Upper lobe of left lung (tissue), 6 donors: ENCODE measurements at regions not wholly inside any gene's neighbourhood (a gene's known extent, or its start where the extent isn't known, plus 50 kb on each side); places are given as distances from the start of the nearest gene placed in this dataset.
A peak's percentile ranks its signal among the peaks of the same experiment; 100 is the strongest.

Source experiments
- ATAC-seq, 2 donors: fragments of 200-7000 bp; cut with Tn5 transposase; one replicate each; pipeline ENCODE4 v1.9.1; 2022; ENCODE audit warnings: mild to moderate bottlenecking in 2 of 2, moderate library complexity in 2 of 2; ENCODE audit not compliant: low FRiP score in 2 of 2
- DNase-seq, 2 donors: peaks; one replicate each; pipeline ENCODE4 v3.0.0-alpha.2; 2019 to 2020
- H3K27ac ChIP-seq, 4 donors: fragments of 200-600 bp; sonication (generic); one replicate each; pipeline ENCODE4 v1.5.1; 2016 to 2019
- H3K27me3 ChIP-seq, 4 donors: fragments of 200-600 bp; sonication (generic); one replicate each; pipeline ENCODE4 v1.5.1; 2017 to 2019
- H3K36me3 ChIP-seq, 4 donors: fragments of 200-600 bp; sonication (generic); one replicate each; pipeline ENCODE4 v1.5.1; 2016 to 2019
- H3K4me1 ChIP-seq, 4 donors: fragments of 200-600 bp; sonication (generic); one replicate each; pipeline ENCODE4 v1.5.1; 2018 to 2019
- H3K4me3 ChIP-seq, 4 donors: fragments of 200-600 bp; sonication (generic); one replicate each; pipeline ENCODE4 v1.5.1; 2017 to 2019; ENCODE audit warnings: mild to moderate bottlenecking in 2 of 4, moderate library complexity in 1 of 4
- H3K9me3 ChIP-seq, 4 donors: fragments of 200-600 bp; sonication (generic); one replicate each; pipeline ENCODE4 v1.5.1; 2018 to 2019
- EP300 ChIP-seq, 4 donors: sonication (generic); formaldehyde crosslinking; IDR thresholded peaks; one replicate each; pipeline ENCODE4 v1.5.1; 2017; ENCODE audit warnings: antibody characterized with exemption in 4 of 4, control low read depth in 2 of 4
- POLR2A ChIP-seq, 4 donors: fragments of 450-650 bp; IDR thresholded peaks; one replicate each; pipeline ENCODE4 v1.5.1; 2016 to 2017; ENCODE audit warnings: antibody characterized with exemption in 4 of 4, mild to moderate bottlenecking in 2 of 4
- POLR2AphosphoS5 ChIP-seq, 2 donors: sonication (generic); formaldehyde crosslinking; IDR thresholded peaks; one replicate each; pipeline ENCODE4 v1.5.1; 2017; ENCODE audit warnings: antibody characterized with exemption in 2 of 2
- WGBS, 2 donors: methylation state at CpG; one replicate each; pipeline ENCODE4 v1.1.5; 2017 to 2018; 5-methylcytosine and 5-hydroxymethylcytosine counted together
- TF ChIP-seq, protein P1 (sequence below), 6 experiments: fragments of 450-650 bp in 4 of 6; fragments of 200-600 bp in 2 of 6; sonication (generic) in 2 of 6; IDR thresholded peaks; one replicate each; pipeline ENCODE4 v1.5.1; 2016 to 2019; ENCODE audit warnings: antibody characterized with exemption in 6 of 6
- donor health status: DM: no; HTN: no; CAD: no; lungs with moderate emphysema.
- donor health status: DM: no; HTN: yes; CAD: no; lungs with severe emphysema.

DNA sequence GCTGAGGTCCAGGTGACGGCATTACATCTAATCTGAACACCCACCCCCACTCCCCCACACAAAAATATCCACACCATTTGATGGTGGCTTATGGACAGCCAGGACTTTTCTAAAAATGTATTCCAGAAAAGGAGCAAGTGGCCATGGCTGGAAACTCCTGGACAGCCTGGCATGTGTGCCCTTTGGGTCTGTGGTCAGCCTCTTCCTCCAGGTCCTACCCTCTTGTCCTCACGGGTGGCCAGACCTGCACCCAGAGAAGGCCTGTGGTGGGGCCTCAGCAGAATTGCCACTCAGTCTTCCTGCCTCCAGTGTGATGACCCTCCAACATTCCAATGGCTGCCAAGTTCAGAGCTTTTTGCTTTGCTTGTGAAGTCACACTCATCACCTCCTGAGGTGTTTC is 600.6 kb downstream of the AJAP1 start:
- Histone ChIP-seq H3K4me3 (no peak overlapping the region), H3K4me1 (no peaks in the 10 kb centered on the region), H3K9me3 (peaks cover 0 to 18% (median 9%) of the 10 kb centered on the region in 4 donors), H3K36me3 (no peaks in the 10 kb centered on the region), H3K27ac (no peak overlapping the region), H3K27me3 (no peaks in the 10 kb centered on the region)
- TF ChIP-seq EP300 (IDR thresholded peaks at IDR 0.05) (no peak), POLR2AphosphoS5 (IDR thresholded peaks at IDR 0.05) (no peak), POLR2A (IDR thresholded peaks at IDR 0.05) (no peak)
- TF ChIP-seq, protein P1, sequence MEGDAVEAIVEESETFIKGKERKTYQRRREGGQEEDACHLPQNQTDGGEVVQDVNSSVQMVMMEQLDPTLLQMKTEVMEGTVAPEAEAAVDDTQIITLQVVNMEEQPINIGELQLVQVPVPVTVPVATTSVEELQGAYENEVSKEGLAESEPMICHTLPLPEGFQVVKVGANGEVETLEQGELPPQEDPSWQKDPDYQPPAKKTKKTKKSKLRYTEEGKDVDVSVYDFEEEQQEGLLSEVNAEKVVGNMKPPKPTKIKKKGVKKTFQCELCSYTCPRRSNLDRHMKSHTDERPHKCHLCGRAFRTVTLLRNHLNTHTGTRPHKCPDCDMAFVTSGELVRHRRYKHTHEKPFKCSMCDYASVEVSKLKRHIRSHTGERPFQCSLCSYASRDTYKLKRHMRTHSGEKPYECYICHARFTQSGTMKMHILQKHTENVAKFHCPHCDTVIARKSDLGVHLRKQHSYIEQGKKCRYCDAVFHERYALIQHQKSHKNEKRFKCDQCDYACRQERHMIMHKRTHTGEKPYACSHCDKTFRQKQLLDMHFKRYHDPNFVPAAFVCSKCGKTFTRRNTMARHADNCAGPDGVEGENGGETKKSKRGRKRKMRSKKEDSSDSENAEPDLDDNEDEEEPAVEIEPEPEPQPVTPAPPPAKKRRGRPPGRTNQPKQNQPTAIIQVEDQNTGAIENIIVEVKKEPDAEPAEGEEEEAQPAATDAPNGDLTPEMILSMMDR (IDR thresholded peaks at IDR 0.05) = no peak
- ATAC-seq = no peak
- WGBS, 2 donors = 76 to 100% methylated on average over 2 of the region's 2 CpGs
- DNase-seq = peak in 1 of 2 donors; percentile 13

DNA sequence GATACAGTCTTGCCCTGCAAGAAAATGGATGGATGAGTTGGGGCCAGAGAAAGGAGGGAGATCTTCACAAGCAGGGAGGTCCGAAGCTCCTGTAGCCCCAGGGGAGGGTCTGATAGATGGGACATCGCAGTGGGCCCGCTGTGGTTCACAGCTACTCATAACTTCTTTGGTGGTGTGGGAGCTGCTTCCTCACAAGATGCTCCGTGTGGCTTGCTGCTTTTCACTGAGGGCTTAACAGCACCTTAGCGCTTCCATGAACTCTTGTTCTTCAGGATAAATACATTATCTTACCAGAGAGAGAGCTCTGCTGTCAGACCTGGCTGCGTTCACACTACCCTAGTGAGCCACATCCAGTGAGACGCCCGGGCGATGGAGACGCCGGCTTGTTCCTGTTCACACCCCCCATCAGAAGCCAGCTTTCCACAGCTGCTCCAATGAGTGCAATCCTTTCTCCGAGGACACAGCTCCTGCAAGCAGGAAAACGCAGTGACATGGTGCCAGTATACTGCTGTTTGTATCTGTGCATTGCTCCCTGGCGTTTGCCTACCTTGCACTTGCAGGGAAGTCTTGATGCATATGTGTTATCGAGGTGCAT is 599.8 kb downstream of the AJAP1 start:
- Histone ChIP-seq H3K4me3 (no peak overlapping the region), H3K9me3 (peaks cover 0 to 11% (median 6%) of the 10 kb centered on the region in 4 donors), H3K4me1 (no peaks in the 10 kb centered on the region), H3K27ac (no peak overlapping the region), H3K36me3 (no peaks in the 10 kb centered on the region), H3K27me3 (no peaks in the 10 kb centered on the region)
- no peak for TF ChIP-seq EP300 (IDR thresholded peaks at IDR 0.05)
- no peak for TF ChIP-seq POLR2A (IDR thresholded peaks at IDR 0.05)
- TF ChIP-seq, protein P1 (IDR thresholded peaks at IDR 0.05) = no peak
- no peak for TF ChIP-seq POLR2AphosphoS5 (IDR thresholded peaks at IDR 0.05)
- 84 to 89% methylated on average over 14 to 15 of the region's 15 CpGs for WGBS, 2 donors
- ATAC-seq (no peak), DNase-seq (peak in 1 of 2 donors; percentile 15)

DNA sequence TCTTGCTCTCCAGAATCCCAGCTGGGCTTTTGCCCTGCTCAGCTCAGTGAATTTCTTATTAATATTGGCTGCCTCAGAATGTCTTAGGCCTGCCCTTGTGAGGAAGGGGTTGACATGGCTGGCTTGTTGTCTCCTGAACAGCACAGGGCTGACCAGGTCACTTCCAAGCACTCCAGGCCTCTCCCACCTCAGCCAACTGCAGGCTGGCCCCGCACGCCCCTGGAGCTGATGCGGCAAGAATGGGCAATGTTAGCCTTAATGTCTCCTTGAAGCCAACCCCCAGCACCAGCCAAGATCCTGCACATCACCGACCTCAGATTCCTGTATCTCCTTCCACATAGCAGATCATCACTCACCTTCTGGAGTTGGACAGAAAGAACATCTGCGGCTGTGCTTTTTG is 598.6 kb downstream of the AJAP1 start:
- no peak overlapping the region for H3K27ac ChIP-seq
- H3K4me1 ChIP-seq = no peaks in the 10 kb centered on the region
- WGBS, 2 donors = 93 to 95% methylated on average over 3 to 5 of the region's 5 CpGs
- H3K4me3 ChIP-seq = no peak overlapping the region
- ATAC-seq = no peak
- no peaks in the 10 kb centered on the region for H3K36me3 ChIP-seq
- peak in 1 of 2 donors; percentile 9 for DNase-seq
- H3K27me3 ChIP-seq = no peaks in the 10 kb centered on the region
- TF ChIP-seq POLR2A (IDR thresholded peaks at IDR 0.05) (no peak), EP300 (IDR thresholded peaks at IDR 0.05) (no peak), POLR2AphosphoS5 (IDR thresholded peaks at IDR 0.05) (no peak)
- TF ChIP-seq, protein P1 (IDR thresholded peaks at IDR 0.05) = no peak
- H3K9me3 ChIP-seq = peaks cover 0 to 4% (median 0%) of the 10 kb centered on the region in 4 donors

DNA sequence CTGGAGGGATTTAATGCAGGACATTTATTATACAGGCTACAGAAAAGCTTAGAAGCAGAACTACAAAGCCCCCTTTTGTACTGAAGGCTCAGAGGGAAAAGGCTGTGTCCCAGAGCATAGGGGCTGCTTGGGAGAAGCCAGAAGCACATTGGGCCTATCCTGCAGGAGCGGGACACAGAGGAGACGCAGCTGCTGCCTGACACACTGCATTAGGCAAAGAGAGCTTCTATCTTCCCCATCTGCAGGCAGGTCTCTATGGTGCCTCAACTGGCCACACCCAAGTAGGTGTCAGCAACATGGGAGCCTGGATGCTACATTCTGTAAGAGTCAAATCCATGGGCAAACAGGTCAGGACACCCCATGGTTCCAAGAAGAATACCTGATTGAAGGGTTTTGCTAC is 595.9 kb downstream of the AJAP1 start:
- Histone ChIP-seq H3K27ac (no peak overlapping the region), H3K4me3 (no peak overlapping the region), H3K9me3 (peaks cover 0 to 4% (median 0%) of the 10 kb centered on the region in 4 donors), H3K36me3 (no peaks in the 10 kb centered on the region), H3K27me3 (no peaks in the 10 kb centered on the region), H3K4me1 (no peaks in the 10 kb centered on the region)
- TF ChIP-seq POLR2AphosphoS5 (IDR thresholded peaks at IDR 0.05) = no peak
- TF ChIP-seq POLR2A (IDR thresholded peaks at IDR 0.05) = no peak
- TF ChIP-seq, protein P1 (IDR thresholded peaks at IDR 0.05) = no peak
- no peak for TF ChIP-seq EP300 (IDR thresholded peaks at IDR 0.05)
- DNase-seq (peak in 1 of 2 donors; percentile 9), ATAC-seq (no peak)
- WGBS, 2 donors = 45 to 59% methylated on average over 2 of the region's 2 CpGs

DNA sequence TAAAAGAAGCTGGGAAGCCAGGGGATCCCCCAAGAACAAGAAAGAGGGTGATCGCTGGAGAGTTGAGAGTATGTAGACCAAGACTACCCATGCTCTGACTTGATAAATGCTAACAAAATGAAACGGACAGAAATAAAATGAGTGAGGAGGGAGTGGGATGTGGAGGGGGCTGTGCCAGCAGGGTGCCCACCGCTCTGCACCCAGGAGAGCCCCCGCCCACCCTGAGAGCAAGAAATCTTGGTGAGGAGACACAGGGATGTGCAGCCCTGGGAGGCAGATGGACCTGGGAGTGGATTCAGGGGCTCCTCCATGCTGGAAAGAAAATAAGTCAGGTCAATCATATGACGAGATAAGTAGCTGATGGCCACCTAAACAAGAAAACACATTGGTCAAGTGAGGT is 590.9 kb downstream of the AJAP1 start:
- WGBS, 2 donors = 75 to 79% methylated on average over 5 of the region's 5 CpGs
- Histone ChIP-seq H3K9me3 (peaks cover 0 to 4% (median 0%) of the 10 kb centered on the region in 4 donors), H3K27me3 (no peaks in the 10 kb centered on the region), H3K4me3 (no peak overlapping the region), H3K4me1 (no peaks in the 10 kb centered on the region), H3K36me3 (no peaks in the 10 kb centered on the region), H3K27ac (no peak overlapping the region)
- no peak for DNase-seq
- ATAC-seq = no peak
- no peak for TF ChIP-seq EP300 (IDR thresholded peaks at IDR 0.05)
- TF ChIP-seq, protein P1 (IDR thresholded peaks at IDR 0.05) = no peak
- TF ChIP-seq POLR2A (IDR thresholded peaks at IDR 0.05) = no peak
- TF ChIP-seq POLR2AphosphoS5 (IDR thresholded peaks at IDR 0.05) = no peak
